BLaER1 (cell line): ENCODE measurements at regions not wholly inside any gene's neighbourhood (a gene's known extent, or its start where the extent isn't known, plus 50 kb on each side); places are given as distances from the start of the nearest gene placed in this dataset.

ENCODE experiments used
- H3K27ac ChIP-seq: shearing (Covaris generic); formaldehyde crosslinking; 2 replicates; pipeline ENCODE4 v1.8.1; 2022
- H3K27me3 ChIP-seq: shearing (Covaris generic); formaldehyde crosslinking; 2 replicates; pipeline ENCODE4 v1.8.1; 2022
- H3K36me3 ChIP-seq: shearing (Covaris generic); formaldehyde crosslinking; 2 replicates; pipeline ENCODE4 v1.8.1; 2022
- H3K4me1 ChIP-seq: shearing (Covaris generic); formaldehyde crosslinking; 2 replicates; pipeline ENCODE4 v1.8.1; 2022
- H3K4me2 ChIP-seq: shearing (Covaris generic); formaldehyde crosslinking; 2 replicates; pipeline ENCODE4 v1.8.1; 2022
- H3K4me3 ChIP-seq: shearing (Covaris generic); formaldehyde crosslinking; 2 replicates; pipeline ENCODE4 v1.8.1; 2022
- H3K9ac ChIP-seq: shearing (Covaris generic); formaldehyde crosslinking; 2 replicates; pipeline ENCODE4 v1.8.1; 2022
- H3K9me3 ChIP-seq: shearing (Covaris generic); formaldehyde crosslinking; 2 replicates; pipeline ENCODE4 v1.8.1; 2022
- H4K20me1 ChIP-seq: shearing (Covaris generic); formaldehyde crosslinking; 2 replicates; pipeline ENCODE4 v1.8.1; 2022
- Cebpa-rat ChIP-seq: shearing (Covaris generic); IDR thresholded peaks from 2 replicates; pipeline ENCODE4 v1.8.1; 2022

DNA sequence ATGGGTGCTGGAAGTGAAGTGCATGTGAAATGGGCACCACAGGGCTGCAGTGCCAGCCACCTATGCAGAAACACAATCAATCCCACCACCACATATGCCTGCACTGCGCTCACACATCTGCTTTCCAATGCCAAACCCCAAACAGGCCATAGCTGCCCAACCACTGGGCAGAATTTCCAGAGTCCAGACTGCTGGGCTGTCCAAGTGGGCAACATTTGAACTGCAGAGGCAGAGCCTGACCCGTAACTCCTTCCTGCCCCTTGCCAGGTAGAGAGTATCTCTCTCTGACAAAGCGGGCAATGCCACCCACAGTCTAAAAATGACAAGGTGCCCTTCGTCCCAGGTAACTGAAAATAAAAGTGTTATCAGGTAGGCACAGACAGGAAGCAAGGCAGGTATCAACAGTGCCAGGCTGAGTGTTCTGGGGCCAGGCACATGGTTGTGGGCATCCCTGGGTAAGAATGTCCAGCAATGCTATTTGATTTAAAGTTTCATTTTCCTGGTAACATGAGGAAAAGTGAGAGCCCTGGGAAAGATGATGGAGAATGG lies 79.5 kb downstream of the FOXA2 start:
- TF ChIP-seq Cebpa-rat: no peak
- H3K4me2 ChIP-seq: no peak overlapping the region
- no peak overlapping the region for H3K9ac ChIP-seq
- H3K4me3 ChIP-seq: no peak overlapping the region
- H3K9me3 ChIP-seq: no peaks in the 10 kb centered on the region
- 0 out of 2 replicates have a peak, but pooled peaks cover 4% of the 10 kb centered on the region for H3K4me1 ChIP-seq
- H3K27me3 ChIP-seq: no peaks in the 10 kb centered on the region; the same call in 1 of the 2 replicates
- H3K36me3 ChIP-seq: no peaks in the 10 kb centered on the region
- no peaks in the 10 kb centered on the region for H4K20me1 ChIP-seq
- H3K27ac ChIP-seq: no peak overlapping the region

DNA sequence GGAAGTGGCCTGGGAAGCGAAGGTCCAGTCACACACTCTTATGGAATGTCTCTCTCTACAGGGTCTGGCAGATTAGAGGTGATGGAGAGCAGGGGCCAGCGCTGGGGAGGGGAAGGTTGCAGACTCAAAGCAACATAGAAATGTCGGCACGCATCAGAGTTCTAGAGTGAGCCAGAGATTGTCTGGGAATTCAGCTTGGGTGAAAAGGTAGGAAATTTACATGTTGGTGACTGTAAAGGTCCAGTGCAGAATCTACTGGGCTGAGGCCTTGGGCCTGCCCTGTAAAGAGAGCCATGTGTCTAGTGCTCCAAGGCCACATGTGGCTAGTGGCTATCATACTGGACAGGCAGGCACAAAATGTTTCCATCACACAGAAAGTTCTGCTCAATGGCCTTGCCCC lies 80.8 kb downstream of the FOXA2 start:
- H3K27me3 ChIP-seq: no peaks in the 10 kb centered on the region; the same call in 1 of the 2 replicates
- no peak overlapping the region for H3K4me3 ChIP-seq
- no peak overlapping the region for H3K9ac ChIP-seq
- H3K4me1 ChIP-seq: 0 out of 2 replicates have a peak, but pooled peaks cover 8% of the 10 kb centered on the region
- no peaks in the 10 kb centered on the region for H3K9me3 ChIP-seq
- no peaks in the 10 kb centered on the region for H4K20me1 ChIP-seq
- no peak overlapping the region for H3K4me2 ChIP-seq
- no peak for TF ChIP-seq Cebpa-rat
- no peaks in the 10 kb centered on the region for H3K36me3 ChIP-seq
- H3K27ac ChIP-seq: no peak overlapping the region

DNA sequence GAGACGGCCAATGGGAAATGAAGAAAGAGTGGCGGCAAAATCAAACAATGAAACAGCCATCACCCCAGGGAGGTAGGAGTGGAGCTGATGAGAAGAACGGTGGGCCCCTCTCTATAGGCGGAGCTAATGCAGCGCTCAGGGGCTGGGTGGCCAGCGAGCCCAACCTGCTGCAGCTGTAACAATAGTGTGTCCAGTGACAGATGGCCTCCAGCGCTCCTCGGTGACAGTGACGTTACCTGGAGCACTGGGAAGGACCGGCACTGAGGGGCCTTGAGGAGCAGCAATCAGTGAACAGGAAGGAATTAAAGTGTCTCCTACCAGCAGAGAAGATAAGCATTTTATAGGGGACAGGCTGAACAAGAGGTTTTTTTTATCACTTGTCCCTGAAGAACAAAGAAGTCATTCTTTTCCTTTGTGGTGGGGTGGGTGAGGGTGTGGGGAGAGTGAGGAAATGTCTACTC lies 81.6 kb downstream of the FOXA2 start:
- H3K4me3 ChIP-seq: no peak overlapping the region
- no peak overlapping the region for H3K4me2 ChIP-seq
- H3K9ac ChIP-seq: no peak overlapping the region
- no peak overlapping the region for H3K27ac ChIP-seq
- 0 out of 2 replicates have a peak, but pooled peaks cover 8% of the 10 kb centered on the region for H3K4me1 ChIP-seq
- no peaks in the 10 kb centered on the region; the same call in 1 of the 2 replicates for H3K27me3 ChIP-seq
- TF ChIP-seq Cebpa-rat: no peak
- H3K9me3 ChIP-seq: no peaks in the 10 kb centered on the region
- no peaks in the 10 kb centered on the region for H4K20me1 ChIP-seq
- no peaks in the 10 kb centered on the region for H3K36me3 ChIP-seq

DNA sequence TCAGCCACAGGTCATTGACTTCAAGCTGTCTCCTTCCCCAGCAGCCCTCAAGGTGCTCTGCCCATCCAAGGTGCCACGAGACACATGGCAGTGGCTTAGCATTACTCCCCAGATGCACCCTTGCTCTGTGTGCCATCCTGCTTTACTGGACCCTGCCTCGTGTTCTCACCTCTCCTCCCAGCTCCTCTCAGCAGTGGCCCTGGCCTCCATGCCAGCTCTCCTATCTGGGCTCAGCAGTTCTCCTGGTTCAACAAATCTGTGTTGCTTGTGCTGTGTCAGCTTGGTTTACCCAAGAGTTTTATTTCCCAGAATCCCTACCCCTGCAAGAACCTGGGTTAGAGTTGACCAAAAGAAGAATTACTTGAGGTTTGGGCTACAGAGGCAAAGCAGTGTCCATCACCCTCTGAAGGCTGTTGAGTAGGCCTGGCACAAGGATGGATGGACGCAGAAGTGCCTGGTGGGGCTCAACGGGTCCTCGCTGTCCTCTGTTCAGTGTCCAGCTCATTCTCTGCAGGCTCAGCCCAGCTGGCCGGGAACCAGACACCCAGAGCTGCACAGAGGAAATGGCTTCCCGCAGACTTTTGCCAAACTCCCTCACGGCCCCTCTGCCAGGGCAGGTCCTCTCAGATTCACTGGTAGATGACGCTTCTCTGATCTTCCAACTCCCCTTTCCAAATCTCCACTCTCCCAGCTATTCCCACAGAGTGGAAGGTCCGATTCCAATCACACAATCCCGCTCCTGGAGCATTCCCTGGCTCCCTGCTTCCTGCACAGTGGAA lies 82.6 kb downstream of the FOXA2 start:
- no peaks in the 10 kb centered on the region; the same call in 1 of the 2 replicates for H3K27me3 ChIP-seq
- no peak overlapping the region for H3K27ac ChIP-seq
- H4K20me1 ChIP-seq: no peaks in the 10 kb centered on the region
- no peak for TF ChIP-seq Cebpa-rat
- H3K4me2 ChIP-seq: no peak overlapping the region
- 0 out of 2 replicates have a peak, but pooled peaks cover 8% of the 10 kb centered on the region for H3K4me1 ChIP-seq
- no peak overlapping the region for H3K4me3 ChIP-seq
- H3K36me3 ChIP-seq: no peaks in the 10 kb centered on the region
- no peak overlapping the region for H3K9ac ChIP-seq
- H3K9me3 ChIP-seq: no peaks in the 10 kb centered on the region

DNA sequence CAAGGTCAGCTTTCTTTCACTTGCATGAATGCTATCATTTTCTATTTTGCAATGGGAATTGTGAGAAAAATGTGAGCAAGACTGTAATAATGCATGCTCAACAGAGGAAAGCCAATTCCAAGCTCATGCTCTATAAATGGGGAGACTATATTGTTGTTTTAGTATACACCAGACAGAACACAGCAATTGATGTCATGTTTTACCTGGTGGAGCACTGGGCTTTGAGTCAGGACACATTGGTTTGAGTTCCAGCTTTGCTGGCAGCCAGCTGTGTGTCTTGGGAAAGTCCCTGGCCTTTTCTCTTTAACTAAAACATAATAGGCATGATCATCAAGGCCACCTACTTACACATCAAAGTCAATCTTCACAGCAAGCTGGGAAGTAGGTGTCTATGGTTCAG lies 83.3 kb downstream of the FOXA2 start:
- H3K4me2 ChIP-seq: no peak overlapping the region
- no peaks in the 10 kb centered on the region for H4K20me1 ChIP-seq
- H3K9me3 ChIP-seq: no peaks in the 10 kb centered on the region
- H3K27me3 ChIP-seq: no peaks in the 10 kb centered on the region; the same call in 1 of the 2 replicates
- H3K36me3 ChIP-seq: no peaks in the 10 kb centered on the region
- TF ChIP-seq Cebpa-rat: no peak
- H3K9ac ChIP-seq: no peak overlapping the region
- H3K27ac ChIP-seq: no peak overlapping the region
- no peak overlapping the region for H3K4me3 ChIP-seq
- 0 out of 2 replicates have a peak, but pooled peaks cover 8% of the 10 kb centered on the region for H3K4me1 ChIP-seq

DNA sequence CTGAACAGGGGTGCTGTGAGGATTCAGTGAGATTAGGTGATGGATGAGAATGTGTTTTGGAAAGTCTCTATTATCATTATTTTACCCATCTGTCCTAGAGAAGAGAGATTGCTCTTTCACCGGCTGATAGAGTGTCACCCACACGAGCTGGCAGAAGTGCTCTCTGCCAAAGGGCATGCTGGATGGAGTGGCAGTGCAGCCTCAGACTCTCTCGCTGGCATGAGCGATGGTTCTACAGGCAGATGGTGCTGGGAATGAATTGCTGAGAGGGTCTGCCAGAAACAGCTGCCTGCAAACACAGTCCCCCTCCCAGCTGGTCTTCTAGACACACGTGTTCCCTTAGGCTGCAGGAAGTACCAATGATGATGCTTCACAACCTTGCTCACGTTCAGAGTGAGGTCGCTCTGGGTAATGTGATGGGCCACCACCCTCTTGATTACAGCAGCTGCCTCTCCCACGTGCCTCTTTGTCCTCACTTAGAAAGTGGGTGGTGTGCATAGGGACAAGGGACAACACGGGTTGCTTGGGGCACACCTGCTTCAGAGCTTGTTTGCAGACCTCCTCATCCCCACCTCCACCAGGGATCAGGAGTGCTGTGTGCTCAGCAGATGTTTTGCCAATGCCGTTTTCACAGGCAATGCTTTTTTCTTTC lies 84.7 kb downstream of the FOXA2 start:
- Histone ChIP-seq H3K4me3 (no peak overlapping the region), H4K20me1 (no peaks in the 10 kb centered on the region), H3K27me3 (no peaks in the 10 kb centered on the region; the same call in 1 of the 2 replicates), H3K4me2 (no peak overlapping the region), H3K27ac (no peak overlapping the region), H3K9me3 (no peaks in the 10 kb centered on the region), H3K9ac (no peak overlapping the region), H3K36me3 (no peaks in the 10 kb centered on the region), H3K4me1 (0 out of 2 replicates have a peak, but pooled peaks cover 8% of the 10 kb centered on the region)
- no peak for TF ChIP-seq Cebpa-rat

DNA sequence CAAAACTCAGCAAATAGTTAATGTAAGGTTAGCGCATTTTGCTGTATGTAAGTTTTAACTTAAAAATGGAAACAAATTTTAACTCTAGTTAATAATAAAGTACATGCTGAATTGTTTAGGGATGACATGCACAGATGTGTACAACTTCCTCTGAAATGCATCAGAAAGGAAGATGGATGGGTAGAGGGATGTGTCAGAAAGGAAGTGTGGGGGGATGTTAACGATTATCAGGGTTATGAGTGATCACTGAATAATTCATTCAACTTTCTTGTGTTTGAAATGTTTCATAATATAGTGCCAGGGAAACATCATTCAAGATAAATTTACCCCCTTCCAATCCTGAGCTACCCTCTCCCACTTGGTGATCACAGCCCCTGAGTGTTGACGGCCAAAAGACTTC lies 87.6 kb downstream of the FOXA2 start:
- H3K4me2 ChIP-seq: no peak overlapping the region
- no peak overlapping the region for H3K9ac ChIP-seq
- no peak overlapping the region for H3K27ac ChIP-seq
- TF ChIP-seq Cebpa-rat: no peak
- H3K36me3 ChIP-seq: no peaks in the 10 kb centered on the region
- H3K4me3 ChIP-seq: no peak overlapping the region
- no peaks in the 10 kb centered on the region for H3K9me3 ChIP-seq
- H4K20me1 ChIP-seq: no peaks in the 10 kb centered on the region
- 0 out of 2 replicates have a peak, but pooled peaks cover 8% of the 10 kb centered on the region for H3K4me1 ChIP-seq
- H3K27me3 ChIP-seq: no peaks in the 10 kb centered on the region; the same call in 1 of the 2 replicates

DNA sequence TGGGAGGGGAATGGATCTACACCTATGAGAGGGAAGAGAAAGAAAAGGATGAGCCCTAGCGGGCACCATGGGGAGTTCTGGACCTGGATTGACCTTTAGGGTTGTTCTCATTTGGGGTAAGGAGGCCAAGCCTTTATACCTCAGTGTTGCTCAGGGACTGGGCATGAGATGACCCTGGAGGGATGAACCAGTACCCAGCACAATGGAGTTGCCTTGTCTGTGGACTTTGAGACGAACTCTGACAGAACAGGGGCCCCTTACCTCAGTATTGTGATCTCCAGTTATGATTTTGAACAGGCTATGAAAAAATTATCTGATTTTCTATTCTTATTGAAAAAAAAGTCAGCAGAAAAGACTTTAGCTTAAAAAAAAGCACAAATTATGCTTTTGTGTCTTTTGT lies 88.6 kb downstream of the FOXA2 start:
- Histone ChIP-seq H3K36me3 (no peaks in the 10 kb centered on the region), H3K9ac (no peak overlapping the region), H3K27me3 (no peaks in the 10 kb centered on the region; the same call in 1 of the 2 replicates), H3K27ac (no peak overlapping the region), H4K20me1 (no peaks in the 10 kb centered on the region), H3K4me3 (no peak overlapping the region), H3K4me1 (0 out of 2 replicates have a peak, but pooled peaks cover 8% of the 10 kb centered on the region), H3K4me2 (no peak overlapping the region), H3K9me3 (no peaks in the 10 kb centered on the region)
- TF ChIP-seq Cebpa-rat: no peak

DNA sequence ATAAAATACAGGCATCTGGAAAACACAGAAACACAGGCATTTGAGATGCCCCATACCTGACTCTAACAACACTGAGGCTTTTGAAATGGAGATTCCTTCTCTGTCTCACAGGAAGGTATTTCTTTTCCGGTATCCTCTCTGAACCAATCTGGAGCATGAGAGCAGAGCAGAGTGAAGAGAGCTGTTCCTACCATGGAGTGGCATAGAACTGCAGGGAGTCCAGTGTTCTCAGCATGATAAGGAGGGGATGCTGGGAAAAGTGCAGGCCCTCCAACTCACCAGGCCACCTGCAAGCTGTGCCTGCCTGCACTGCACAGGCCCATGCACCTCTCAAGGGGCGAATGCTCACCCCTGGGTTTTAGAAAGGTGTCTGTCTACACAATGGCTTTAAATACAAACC lies 89.2 kb downstream of the FOXA2 start:
- no peak overlapping the region for H3K9ac ChIP-seq
- no peaks in the 10 kb centered on the region for H4K20me1 ChIP-seq
- H3K4me3 ChIP-seq: no peak overlapping the region
- 0 out of 2 replicates have a peak, but pooled peaks cover 6% of the 10 kb centered on the region for H3K4me1 ChIP-seq
- H3K9me3 ChIP-seq: no peaks in the 10 kb centered on the region
- H3K4me2 ChIP-seq: no peak overlapping the region
- H3K27me3 ChIP-seq: no peaks in the 10 kb centered on the region; the same call in 1 of the 2 replicates
- H3K27ac ChIP-seq: no peak overlapping the region
- H3K36me3 ChIP-seq: no peaks in the 10 kb centered on the region
- TF ChIP-seq Cebpa-rat: no peak
